ENCODE measurements at regions not wholly inside any gene's neighbourhood (a gene's known extent, or its start where the extent isn't known, plus 50 kb on each side); places are given as distances from the start of the nearest gene placed in this dataset.

DNA sequence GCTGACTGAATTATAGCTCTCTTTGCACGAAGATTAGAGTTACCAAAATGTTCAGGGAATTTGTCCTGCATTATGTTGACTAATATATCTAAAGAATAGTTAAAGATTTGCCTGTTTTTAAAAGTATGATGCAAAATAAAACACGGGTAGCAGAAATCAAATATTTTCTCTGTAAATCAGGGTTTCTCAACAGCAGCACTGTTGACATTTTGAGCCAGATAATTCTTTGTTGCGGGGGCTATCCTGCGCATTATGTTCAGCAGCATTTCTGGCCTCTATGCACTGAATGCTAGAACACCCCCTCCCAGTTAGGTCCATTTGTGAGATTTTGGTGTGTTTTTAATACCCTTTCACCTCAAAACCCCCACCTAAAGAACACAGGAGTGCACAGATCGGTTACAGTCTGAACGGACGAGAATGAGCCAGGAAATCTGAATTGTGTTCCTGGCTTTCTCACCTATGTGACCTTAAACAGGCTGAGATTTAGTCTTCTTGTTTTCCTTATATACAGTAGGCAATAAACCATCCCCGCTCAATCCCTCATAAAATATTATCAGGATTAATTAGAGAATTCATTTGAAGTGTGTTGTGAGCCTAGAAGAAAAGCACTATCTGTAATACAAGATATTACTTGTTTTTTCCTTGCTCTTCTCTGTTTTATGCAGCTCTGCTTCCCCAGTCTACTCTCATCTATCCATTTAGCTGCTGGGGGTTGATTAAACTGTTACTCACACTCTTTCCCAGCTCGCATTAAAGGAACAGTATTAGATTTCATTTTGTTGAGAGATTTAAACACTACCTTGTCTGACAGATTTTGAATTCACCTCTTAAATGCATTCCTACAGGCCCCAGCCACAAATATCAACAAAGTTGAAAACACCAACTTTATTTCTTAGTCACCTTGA is 247.5 kb upstream of the GOLIM4 start:
- DNase-seq, result peak; percentile 21

DNA sequence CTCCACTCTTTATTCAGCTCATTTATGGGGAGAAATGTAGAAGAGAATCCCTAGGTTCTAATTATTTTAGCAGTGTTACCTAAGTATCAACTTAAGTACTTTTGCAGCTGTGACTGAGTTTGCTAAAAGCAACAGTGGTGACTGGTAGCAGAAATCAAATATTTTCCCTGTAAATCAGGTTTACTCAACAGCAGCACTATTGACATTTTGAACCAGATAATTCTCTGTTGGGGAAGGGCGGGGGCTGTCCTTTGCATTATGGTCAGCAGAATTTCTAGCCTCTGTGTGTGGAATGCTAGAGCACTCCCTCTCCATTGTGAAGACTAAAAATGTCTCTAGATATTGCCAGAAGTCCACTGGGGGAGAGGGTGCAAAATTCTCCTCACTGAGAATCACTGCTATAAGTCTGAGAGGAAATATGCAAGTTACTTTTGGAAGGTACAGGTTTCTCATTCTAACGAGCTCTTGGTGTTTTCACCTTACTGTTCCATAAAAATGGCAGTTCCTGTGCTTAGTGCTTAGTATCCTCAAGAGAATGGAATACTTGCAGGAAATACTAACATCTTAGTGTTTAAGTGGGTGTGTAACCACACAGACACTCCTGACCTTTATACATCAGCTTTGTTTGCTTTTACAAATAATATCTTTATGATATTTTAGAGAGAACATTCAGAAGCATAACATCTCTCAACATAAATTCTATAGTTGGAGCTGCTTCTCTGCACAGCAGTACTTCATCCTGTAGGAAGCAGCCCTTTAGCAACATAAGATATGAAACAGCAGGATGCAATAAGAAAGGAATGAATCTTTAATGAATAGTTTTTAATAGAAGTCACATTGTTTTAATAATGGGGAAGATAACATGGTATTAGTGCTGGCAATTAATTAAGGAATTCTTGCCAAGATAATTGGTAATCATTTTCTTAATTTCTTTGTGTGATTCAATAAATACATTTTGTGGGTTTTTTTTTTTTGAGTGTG is 246.5 kb upstream of the GOLIM4 start:
- DNase-seq, result no peak

DNA sequence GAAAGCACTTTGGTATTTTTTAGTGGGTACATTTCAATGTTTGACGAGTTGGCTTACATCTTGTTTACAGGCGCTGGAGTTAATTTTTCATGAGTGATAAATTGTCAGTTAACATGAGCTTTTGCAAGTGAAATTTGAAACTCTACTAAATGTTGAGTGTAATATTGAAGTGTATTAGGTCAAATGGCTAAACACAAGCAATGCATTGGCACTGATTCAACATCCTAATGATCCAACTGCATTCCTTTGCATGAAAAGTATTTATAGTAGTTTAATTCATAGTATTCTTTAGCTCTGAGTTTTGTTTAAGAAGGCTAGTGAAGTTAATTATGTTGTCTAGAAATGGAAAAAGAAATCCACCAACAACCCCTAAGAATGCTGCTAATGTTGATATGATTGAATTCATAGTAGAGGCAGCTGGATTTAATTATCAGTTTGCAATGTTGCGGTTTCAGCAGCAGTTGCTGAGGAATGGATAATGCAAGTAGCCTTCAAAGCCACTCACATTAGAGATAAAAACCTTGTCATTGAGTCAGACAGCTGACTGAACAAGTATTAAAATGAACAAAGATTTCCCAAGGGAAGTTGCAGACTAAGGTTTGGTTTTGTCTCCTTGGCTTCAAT is 245.6 kb upstream of the GOLIM4 start:
- DNase-seq, result no peak

DNA sequence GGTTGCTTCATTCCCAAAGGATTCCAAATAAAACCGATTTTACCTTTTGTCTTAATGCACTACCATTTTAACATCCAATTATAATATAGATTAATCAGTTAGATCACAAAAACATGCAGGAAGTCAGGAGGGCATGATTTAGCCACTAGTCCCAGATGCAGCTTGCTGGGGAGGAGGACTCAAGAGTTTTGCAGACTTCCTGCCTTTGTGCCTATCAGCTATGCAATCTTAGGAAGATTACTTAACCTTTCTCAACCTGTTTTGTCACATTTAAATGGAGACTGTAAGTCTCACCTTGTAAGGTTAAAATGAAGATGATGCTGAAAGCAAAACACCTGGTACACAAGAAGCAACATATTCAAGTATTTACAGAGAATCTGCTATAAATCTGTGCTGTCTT is 242.4 kb upstream of the GOLIM4 start:
- no peak for DNase-seq

DNA sequence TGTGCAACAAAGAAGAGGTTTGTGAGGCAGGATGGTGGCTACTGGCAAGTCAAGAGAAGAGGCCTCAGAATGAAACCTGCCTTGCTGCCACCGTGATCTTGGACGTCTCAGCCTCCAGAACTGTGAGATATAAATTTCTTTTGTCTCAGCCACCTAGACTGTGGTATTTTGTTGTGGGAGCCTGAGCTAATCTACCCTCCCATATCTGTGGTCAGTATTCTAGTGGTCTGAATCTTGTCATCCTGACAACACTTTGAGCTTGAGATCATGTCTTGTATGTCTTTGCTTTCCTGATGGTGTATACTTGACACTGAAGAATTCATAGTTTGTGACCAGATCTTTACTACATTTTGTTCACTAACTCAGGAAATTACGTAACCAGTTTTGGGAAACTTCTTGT is 240.6 kb upstream of the GOLIM4 start:
- DNase-seq, result no peak

DNA sequence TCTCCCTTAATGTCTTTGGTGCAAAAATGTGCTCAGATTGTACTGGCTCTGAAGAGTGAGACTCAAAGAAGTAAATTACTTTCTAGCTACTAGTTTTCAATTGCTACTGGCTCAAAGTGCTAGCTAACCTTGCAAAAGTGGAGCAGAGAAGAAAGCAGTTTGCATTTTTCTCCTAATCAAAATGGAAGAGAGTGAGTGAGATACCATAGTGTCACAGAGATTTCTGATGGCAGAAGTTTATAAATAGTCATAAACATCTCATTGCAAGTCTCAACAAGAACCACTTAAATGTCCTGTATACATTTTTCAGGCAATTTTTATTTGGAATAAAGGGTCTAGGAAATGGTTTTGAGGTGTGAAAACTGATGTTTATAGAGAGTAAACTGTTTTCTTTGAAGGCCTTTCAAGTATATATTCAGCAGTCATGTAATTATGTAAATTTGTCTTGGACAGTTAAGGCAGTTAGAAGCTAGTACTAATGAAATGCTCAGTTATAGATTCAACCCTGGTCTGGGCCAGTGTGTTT is 237.7 kb upstream of the GOLIM4 start:
- DNase-seq, result no peak

DNA sequence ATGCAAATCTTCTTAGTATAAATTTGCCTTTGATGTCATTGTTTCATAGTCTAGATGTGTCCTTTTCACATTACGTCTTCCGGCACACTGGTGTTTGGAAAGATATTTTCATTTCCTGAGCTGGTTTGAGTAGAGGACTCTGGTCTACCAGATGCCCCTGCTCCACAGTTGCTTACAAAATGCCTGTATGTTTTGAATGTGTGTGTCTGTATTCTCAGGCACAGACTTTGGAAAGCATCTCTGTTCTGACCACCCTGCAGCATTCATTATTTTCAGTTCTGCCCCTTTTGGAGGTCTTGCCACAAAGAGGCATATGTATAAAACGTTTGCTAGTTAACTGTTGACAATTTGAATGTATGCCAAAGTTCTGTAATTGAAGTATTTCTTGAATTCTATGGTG is 236.0 kb upstream of the GOLIM4 start:
- DNase-seq, result no peak

DNA sequence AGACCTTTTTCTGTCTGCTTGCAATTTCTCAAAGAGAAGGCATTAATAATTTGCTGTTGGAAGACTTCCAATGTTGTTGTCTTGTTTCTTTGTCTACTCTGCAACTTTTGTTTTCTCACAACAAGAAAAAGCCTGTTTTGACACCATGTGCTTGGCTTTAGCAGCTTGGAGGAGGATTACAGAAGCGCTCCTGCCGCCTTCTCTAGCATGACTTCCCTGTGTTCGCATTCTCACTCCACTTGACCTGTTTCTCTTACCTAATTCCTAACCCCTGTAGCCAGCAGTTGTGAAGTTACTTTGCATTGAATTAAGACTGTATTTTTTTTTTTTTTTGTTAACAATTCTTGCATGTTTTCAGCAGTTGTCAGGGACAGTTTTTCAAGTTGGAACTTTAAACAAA is 235.3 kb upstream of the GOLIM4 start:
- peak; percentile 60 for DNase-seq

DNA sequence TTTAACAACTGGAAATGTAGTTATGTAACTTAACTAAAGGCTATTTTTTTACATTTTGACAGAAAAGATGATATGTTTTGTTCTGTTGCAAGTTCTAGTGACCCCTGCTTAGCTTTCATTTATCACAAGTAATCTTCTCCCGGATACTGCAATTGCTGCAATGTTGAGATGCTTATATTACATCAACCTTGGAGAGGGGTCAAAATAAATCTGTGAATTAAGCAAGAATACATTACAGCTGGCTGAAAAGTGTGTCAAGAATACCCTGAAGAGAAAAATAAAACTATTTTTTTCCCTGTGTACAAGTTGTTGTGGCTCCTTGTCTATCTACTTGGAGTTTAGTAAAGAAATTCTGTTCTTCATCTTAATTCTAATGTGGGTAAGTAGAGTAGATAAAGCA is 232.1 kb upstream of the GOLIM4 start:
- DNase-seq, result no peak

DNA sequence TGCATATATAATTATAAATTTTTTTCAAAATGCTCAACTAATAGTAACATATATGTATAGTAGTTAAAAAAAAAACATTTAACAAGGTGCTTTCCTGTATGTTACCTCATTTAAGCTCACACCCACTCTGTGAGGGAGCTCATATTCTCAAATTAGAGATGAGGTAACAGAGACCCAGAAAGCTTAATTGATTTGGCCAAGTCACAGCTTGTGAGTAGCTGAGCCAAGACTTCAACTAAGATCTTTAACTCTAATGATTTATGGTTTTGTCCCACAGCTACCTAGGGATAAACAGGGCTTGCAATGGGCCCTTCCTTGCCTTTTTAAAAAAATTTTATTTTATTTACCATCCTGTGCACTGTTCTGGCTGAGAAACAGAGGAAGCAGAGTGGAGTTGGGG is 230.0 kb upstream of the GOLIM4 start:
- DNase-seq, result peak; percentile 14

DNA sequence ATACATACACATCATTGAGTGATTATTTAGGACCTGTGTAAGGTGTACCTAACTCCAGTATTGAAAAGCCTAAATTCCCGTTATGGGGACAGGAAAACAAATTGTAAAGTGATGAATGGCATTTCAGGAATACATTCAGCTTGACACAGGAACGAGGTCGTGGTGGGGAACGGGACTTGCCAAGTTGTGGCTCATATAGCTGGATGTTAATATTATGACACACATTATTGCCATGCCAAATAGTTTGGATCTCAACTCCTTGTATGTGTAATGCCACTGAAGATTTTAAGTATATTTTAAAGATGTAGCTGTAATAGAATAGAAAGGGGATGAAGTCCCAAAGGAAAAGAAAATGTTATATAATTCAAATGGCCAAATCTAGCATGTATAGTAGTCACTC is 227.2 kb upstream of the GOLIM4 start:
- DNase-seq, result no peak

DNA sequence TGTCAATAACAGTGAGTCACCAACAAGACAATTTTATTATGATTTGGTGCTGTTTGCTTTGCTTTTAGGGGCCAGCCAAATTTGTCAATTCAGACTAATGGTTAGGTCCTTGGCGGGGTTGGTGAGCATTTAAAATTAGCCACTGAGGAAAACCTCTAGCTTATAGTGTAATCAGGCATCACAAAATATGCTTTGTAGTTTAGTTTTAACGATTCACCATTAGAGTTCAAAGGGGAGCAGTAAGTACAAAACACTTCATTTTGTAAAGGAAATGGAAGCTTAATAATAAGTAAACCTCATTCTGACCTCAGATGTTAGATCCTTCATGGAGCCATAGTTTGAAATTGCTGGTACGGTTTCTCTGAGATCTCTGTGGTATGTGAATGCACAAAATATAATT is 218.4 kb upstream of the GOLIM4 start:
- DNase-seq, result no peak

DNA sequence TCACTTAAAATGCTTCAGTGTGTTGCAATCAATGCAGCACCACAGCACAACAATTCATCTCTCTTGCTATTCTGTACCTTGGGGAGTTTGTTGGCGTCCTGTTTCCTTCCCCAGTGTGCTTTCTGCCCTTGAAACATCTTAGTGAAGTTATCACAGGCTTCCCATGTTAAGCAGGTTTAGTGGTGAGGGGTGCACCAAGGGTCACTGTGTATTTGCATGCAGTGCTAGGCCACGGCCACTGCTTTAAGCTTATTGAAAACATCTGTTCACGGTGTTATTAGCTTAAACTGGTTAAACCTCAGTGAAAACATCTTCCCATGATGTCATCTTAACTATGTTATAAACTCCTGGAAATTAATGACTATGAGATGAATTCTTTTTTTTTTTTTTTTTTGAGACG is 217.3 kb upstream of the GOLIM4 start:
- peak; percentile 88 for DNase-seq

DNA sequence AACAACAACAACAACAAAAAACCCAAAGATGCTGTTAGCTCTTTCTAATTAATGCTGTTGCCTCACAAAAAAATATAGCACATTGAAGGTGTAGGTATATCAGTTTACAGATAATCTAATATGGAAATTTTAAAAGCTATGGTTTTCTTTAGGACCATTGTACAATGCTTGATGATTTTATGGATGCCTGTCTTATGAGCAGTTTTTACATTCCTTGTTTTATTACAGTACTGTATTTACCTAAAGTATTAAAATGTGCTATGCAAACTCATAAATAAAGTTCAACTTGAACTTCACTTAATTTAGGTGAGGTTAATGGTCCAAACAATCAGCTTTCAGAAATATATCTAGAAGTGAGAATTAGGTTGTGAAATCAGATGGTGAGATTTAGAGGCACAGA is 212.2 kb upstream of the GOLIM4 start:
- DNase-seq, result no peak

DNA sequence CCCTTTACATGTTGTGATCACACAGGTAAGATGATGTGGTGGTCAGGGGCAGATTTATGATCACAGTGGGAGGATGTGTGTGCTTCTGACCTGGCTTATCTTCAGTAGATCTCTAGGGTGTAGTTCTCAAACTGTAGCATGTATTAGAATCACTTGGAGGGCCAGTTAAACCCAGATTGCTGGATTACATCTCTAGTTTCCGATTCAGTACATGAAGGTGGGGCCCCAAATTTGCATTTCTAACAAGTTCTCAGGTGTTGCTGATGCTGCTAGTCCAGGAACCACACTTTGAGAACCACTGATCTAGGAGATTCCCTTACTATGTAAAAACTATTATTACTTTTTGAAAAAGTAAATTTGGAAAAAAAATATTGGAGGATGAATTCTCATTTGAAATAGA is 199.3 kb upstream of the GOLIM4 start:
- DNase-seq, result no peak

DNA sequence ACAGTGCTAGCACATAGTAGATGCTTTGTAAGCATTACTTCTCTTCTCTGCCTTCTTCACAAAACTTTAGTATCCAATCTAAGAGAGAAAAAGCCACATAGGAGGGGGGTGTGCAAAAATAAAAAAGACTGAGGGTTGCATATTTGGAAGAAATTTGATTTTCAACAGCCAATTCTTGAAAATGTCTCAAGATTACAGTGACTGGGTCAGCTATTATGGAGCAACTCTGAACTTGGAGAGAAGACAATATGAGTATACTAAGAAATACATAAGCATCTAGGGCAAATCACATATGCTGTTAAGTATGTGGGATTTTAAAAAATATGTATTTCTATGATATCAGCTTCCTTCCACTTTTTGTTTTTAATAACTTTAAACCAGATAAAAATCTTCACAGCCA is 196.6 kb upstream of the GOLIM4 start:
- no peak for DNase-seq

DNA sequence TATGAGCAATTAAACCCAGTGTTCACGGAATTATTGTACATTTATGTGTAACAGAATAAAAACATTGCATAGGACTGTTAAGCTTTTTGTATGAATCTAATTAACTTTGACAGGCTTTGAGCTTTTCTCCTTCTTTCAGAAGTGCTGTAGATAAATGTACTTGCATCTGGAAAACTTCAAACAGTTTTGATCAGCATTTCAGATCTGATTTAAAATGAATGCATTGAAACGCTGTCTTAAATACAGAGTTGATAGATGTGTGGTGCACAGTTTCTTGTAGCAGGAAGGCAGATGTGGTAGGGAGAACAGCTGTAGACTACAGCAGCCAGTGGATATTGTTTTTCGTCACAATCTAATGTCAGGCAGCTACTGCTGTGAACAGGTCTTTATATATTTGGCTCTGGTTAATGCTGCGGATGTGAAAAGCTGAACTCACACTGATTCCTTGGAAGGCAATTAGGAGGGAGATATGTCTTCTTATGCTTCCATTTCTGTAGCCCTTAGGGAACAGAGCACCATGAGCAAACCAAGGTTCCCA is 193.8 kb upstream of the GOLIM4 start:
- no peak for DNase-seq

DNA sequence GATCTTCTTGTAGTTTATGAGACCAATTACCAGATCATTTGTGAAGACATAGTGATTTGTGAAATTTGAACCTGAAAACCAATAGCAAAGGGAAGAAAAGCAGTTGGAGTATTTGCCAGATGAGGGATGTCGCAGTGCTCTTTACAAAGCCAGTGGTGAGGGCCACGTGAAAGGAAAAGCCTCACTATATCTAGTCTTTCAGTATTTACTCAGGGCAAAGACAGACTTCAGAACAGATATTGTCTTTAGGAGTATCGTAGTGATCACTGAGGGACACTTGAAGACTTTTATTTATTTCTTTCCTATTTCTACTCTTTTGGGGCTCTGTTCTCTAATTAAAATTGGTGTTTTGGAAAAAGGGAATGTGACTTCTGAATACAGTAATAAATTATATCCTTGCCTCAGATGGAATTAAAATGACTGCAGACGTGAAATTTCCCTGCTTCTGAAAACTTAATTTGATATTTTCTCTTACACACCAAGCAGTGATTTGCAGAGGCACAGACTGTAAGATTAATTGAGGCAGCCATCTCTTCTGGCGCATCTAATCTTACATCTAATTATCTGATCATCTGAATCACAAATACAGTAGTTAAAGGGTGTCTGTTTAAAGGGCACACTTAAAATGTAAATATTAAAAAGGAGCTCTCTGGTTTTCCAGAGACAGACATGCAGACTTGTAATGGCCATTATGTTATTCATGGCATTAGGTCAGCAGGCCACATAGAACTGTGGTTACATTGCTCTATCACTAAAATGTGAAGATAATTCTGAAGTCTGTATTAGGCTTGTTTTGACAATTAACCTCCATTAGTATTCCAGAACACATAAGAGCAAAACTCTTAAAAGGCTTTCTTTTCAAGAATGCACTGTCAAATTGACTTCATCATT is 193.0 kb upstream of the GOLIM4 start:
- DNase-seq, result peak; percentile 42

DNA sequence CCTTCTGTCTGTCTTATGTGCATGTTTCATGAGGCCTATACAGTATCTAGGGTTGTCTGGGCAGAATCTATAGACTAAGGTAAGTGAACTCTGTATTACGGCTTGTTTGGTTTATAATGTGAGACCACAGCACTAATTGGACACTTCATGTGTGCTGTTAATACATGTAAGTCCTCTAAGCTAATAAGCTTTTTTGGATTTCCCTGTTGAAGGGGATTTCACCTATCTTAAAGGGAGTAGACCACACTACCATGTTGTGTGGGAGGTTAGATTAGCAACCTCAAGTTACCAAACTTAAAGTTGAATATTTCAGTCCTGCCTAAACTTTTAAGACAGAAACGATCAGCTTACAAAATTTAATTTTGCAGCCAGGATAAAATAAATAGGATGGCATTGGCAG is 189.8 kb upstream of the GOLIM4 start:
- DNase-seq, result peak; percentile 53

DNA sequence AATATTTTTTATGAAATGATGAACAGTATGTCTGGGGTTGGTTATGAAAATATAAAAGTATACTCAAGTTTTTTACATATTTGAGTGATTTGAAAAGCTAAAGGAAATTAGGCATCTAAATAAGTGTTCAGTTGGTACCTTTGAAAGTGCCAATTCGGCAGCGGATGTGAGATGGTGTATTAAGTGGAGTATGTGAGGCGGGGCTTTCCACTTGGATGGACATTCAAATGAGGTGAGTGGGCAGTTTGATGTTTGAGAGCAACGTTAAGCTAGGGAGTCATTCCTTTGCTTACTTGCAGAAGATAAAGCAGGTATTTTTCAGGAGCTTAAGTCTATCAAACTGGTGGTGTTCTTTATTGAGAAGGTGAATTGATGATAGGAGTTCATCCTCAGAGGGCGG is 189.0 kb upstream of the GOLIM4 start:
- DNase-seq, result no peak

DNA sequence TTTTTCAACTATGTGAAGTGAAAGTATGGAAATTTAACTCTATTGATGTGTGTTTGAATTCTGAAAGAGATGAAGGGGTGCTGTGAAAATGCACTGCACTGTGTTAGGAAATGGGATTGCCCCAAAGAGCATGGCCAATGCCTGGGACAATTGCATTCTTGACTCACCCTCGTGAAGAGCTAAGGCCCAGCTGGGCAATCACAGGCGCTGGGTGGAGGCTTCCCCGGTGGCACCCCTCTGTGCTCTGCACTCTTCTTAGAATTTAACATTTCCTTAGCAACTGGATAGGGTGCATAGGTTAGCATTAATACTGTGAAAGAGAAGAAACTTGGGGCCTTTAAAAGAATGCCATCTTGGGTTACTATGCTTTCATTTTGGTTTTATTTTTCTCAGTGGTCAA is 179.9 kb upstream of the GOLIM4 start:
- no peak for DNase-seq

DNA sequence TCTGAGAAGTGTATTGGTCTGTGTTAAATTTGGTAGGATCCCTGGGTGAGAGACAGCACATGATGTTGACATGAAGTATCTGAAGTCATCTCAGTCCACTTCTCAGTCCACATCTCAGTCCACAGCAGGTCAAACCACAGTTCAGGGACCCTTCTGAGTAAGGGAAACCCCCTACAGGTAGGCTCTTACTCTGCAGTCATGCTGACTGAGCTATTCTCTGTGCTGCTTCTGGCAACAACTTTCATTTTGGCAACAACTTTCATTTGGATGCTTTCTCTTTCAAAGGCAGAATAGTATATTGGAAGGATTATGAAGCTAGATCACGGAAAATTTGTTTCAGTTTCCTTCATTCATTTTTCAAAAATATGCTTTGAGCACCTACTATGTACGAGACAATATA is 178.2 kb upstream of the GOLIM4 start:
- no peak for DNase-seq
